Left ventricle myocardium inferior (tissue), 1 donor: ENCODE measurements at regions not wholly inside any gene's neighbourhood (a gene's known extent, or its start where the extent isn't known, plus 50 kb on each side); places are given as distances from the start of the nearest gene placed in this dataset.

ENCODE experiments used
- DNase-seq: peaks from one replicate; pipeline ENCODE4 v3.0.0-alpha.2; 2020
- H3K27ac ChIP-seq: fragments of 200-600 bp; replicated peaks from 2 replicates; pipeline ENCODE4 v1.8.0; 2021
- H3K27me3 ChIP-seq: fragments of 200-600 bp; 2 replicates; pipeline ENCODE4 v1.8.0; 2021; ENCODE audit warnings: low read depth
- H3K36me3 ChIP-seq: fragments of 200-600 bp; 2 replicates; pipeline ENCODE4 v1.8.0; 2021
- H3K4me1 ChIP-seq: fragments of 200-600 bp; 2 replicates; pipeline ENCODE4 v1.8.0; 2021
- H3K4me3 ChIP-seq: fragments of 200-600 bp; 2 replicates; pipeline ENCODE4 v1.8.0; 2021; ENCODE audit warnings: mild to moderate bottlenecking, moderate library complexity
- H3K9me3 ChIP-seq: fragments of 200-600 bp; replicated peaks from 2 replicates; pipeline ENCODE4 v1.8.0; 2021
- intact Hi-C: fragments of 100-400 bp; cut with micrococcal nuclease; formaldehyde crosslinking; loops from one replicate; pipeline ENCODE4 v1.11.0; 2022
- TF ChIP-seq, protein P1 (sequence below): fragments of 200-600 bp; IDR thresholded peaks from 2 replicates; pipeline ENCODE4 v1.8.0; 2021; ENCODE audit warnings: antibody characterized with exemption, mild to moderate bottlenecking, borderline replicate concordance
- donor health status: DM: no; HTN: yes; CAD: no; lungs with severe emphysema.

GRCh38 chr13:109448629-109449028 lies 337.8 kb downstream of the IRS2 start:
- Histone ChIP-seq H3K36me3 (no peaks in the 10 kb centered on the region), H3K4me3 (no peak overlapping the region), H3K9me3 (peaks cover 14% of the 10 kb centered on the region), H3K27ac (no peak overlapping the region), H3K4me1 (no peaks in the 10 kb centered on the region), H3K27me3 (no peaks in the 10 kb centered on the region)
- TF ChIP-seq, protein P1, sequence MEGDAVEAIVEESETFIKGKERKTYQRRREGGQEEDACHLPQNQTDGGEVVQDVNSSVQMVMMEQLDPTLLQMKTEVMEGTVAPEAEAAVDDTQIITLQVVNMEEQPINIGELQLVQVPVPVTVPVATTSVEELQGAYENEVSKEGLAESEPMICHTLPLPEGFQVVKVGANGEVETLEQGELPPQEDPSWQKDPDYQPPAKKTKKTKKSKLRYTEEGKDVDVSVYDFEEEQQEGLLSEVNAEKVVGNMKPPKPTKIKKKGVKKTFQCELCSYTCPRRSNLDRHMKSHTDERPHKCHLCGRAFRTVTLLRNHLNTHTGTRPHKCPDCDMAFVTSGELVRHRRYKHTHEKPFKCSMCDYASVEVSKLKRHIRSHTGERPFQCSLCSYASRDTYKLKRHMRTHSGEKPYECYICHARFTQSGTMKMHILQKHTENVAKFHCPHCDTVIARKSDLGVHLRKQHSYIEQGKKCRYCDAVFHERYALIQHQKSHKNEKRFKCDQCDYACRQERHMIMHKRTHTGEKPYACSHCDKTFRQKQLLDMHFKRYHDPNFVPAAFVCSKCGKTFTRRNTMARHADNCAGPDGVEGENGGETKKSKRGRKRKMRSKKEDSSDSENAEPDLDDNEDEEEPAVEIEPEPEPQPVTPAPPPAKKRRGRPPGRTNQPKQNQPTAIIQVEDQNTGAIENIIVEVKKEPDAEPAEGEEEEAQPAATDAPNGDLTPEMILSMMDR, result no peak
- intact Hi-C loops, result no loop called here
- no peak for DNase-seq

- no peak for DNase-seq
- Histone ChIP-seq H3K36me3 (no peaks in the 10 kb centered on the region), H3K4me3 (no peak overlapping the region), H3K27ac (no peak overlapping the region), H3K9me3 (peaks cover 23% of the 10 kb centered on the region), H3K4me1 (no peaks in the 10 kb centered on the region), H3K27me3 (no peaks in the 10 kb centered on the region)
- TF ChIP-seq, protein P1, result no peak
- intact Hi-C loops, result no loop called here
Measured at GRCh38 chr13:109447667-109448066, 338.7 kb downstream of the IRS2 start.

DNA sequence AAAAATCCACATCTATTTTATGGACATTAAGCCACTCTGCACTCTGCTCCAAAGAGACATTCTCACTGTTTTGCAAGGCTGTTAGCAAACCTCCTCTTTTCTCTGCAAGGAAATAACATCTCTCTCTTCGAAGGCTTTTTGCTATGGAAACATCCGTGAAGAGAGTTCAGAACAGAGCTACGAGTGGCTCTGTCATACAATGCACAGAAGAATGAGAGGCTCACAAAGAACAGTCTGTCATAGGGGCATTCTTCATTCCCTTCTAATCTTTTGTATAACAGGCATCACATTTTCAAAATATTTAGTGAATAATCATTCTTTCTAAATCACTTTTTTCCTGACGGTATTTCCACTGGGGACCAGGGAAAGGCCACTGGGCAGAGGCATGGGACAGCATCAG lies 346.1 kb downstream of the IRS2 start:
- no peaks in the 10 kb centered on the region for H3K27me3 ChIP-seq
- H3K4me3 ChIP-seq, result no peak overlapping the region
- intact Hi-C loops, result no loop called here
- no peaks in the 10 kb centered on the region for H3K4me1 ChIP-seq
- DNase-seq, result no peak
- TF ChIP-seq, protein P1, result no peak
- H3K36me3 ChIP-seq, result no peaks in the 10 kb centered on the region
- H3K27ac ChIP-seq, result no peak overlapping the region
- peaks cover 31% of the 10 kb centered on the region for H3K9me3 ChIP-seq

- no peak for DNase-seq
- intact Hi-C loops, result no loop called here
- TF ChIP-seq, protein P1, result no peak
- H3K4me3 ChIP-seq, result no peak overlapping the region
- H3K27ac ChIP-seq, result no peak overlapping the region
- H3K9me3 ChIP-seq, result peaks cover 26% of the 10 kb centered on the region
- no peaks in the 10 kb centered on the region for H3K36me3 ChIP-seq
- H3K27me3 ChIP-seq, result no peaks in the 10 kb centered on the region
- no peaks in the 10 kb centered on the region for H3K4me1 ChIP-seq
Measured at GRCh38 chr13:109439813-109440212, 346.6 kb downstream of the IRS2 start.

DNA sequence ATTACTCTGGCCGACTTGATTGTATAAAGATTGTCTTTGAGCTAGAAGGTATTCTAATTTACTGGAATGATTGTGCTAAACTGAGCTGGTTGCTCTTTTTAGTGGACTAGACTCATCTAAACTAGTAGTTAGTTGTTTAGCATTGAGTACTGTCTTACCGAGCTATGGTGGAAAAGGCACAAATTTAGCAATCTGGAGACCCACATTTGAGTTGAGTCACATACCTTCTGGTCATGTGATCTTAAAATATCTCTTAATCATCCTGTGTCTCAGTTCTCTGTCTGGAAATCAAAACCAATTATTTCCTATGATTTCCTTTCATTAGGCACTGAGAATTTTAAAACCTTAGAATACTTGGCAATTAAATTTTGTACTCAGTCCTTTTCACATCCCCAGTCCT lies 349.5 kb downstream of the IRS2 start:
- Histone ChIP-seq H3K27ac (no peak overlapping the region), H3K27me3 (no peaks in the 10 kb centered on the region), H3K9me3 (peaks cover 1% of the 10 kb centered on the region), H3K36me3 (no peaks in the 10 kb centered on the region), H3K4me3 (no peak overlapping the region), H3K4me1 (no peaks in the 10 kb centered on the region)
- TF ChIP-seq, protein P1, result no peak
- DNase-seq, result no peak
- intact Hi-C loops, result no loop called here
